Keratinocyte (primary cell): ENCODE measurements at regions not wholly inside any gene's neighbourhood (a gene's known extent, or its start where the extent isn't known, plus 50 kb on each side); places are given as distances from the start of the nearest gene placed in this dataset.

Source experiments
- EZH2 ChIP-seq: IDR thresholded peaks from one replicate; pipeline ENCODE4 v1.6.1; 2012; ENCODE audit warnings: inconsistent platforms, mild to moderate bottlenecking, low read length, moderate library complexity
- TF ChIP-seq, protein P1 (sequence below), 3 experiments: IDR thresholded peaks in 1 of 3; conservative IDR thresholded peaks in 1 of 3; optimal IDR thresholded peaks in 1 of 3; 2 replicates in 2 of 3; 3 replicates in 1 of 3; pipeline versions ENCODE3 to v1.5.1; 2011; ENCODE audit warnings: low read length in 3 of 3, mild to moderate bottlenecking in 3 of 3, moderate library complexity in 2 of 3, control low read depth in 1 of 3, inconsistent platforms in 1 of 3; ENCODE audit not compliant: insufficient read depth in 2 of 3; ENCODE audit errors: extremely low read depth in 1 of 3

- TF ChIP-seq, protein P1, sequence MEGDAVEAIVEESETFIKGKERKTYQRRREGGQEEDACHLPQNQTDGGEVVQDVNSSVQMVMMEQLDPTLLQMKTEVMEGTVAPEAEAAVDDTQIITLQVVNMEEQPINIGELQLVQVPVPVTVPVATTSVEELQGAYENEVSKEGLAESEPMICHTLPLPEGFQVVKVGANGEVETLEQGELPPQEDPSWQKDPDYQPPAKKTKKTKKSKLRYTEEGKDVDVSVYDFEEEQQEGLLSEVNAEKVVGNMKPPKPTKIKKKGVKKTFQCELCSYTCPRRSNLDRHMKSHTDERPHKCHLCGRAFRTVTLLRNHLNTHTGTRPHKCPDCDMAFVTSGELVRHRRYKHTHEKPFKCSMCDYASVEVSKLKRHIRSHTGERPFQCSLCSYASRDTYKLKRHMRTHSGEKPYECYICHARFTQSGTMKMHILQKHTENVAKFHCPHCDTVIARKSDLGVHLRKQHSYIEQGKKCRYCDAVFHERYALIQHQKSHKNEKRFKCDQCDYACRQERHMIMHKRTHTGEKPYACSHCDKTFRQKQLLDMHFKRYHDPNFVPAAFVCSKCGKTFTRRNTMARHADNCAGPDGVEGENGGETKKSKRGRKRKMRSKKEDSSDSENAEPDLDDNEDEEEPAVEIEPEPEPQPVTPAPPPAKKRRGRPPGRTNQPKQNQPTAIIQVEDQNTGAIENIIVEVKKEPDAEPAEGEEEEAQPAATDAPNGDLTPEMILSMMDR (optimal IDR thresholded peaks at IDR 0.05 in 1 of 3, IDR thresholded peaks at IDR 0.05 in 1 of 3, conservative IDR thresholded peaks at IDR 0.05 in 1 of 3; ENCODE audit: extremely low read depth in 1 of 3, insufficient read depth in 2 of 3, low read length in 3 of 3), result no peak
- TF ChIP-seq EZH2, result no peak
These were observed 76.1 kb upstream of the MYCN start for GRCh38 chr2:15864176-15864769.
